GM13976 (cell line): ENCODE measurements at regions not wholly inside any gene's neighbourhood (a gene's known extent, or its start where the extent isn't known, plus 50 kb on each side); places are given as distances from the start of the nearest gene placed in this dataset.

Experiments used
- DNase-seq: peaks from one replicate; pipeline ENCODE4 v3.0.0; 2012; ENCODE audit warnings: low spot score
- CTCF ChIP-seq: IDR thresholded peaks from 2 replicates; pipeline ENCODE4 v1.5.1; 2012; ENCODE audit warnings: borderline replicate concordance, mild to moderate bottlenecking; ENCODE audit not compliant: insufficient read depth; ENCODE audit errors: extremely low read depth, missing control alignments, control extremely low read depth
- in situ Hi-C: fragments of 300-500 bp; cut with MboI; formaldehyde crosslinking; loops from one replicate; pipeline ENCODE4 v1.12.0; 2022; ENCODE audit warnings: low sequenced_read_pairs, mixed read lengths, inconsistent platforms; ENCODE audit not compliant: unreplicated experiment

- no peak for DNase-seq
- in situ Hi-C loops: no loop called here
- TF ChIP-seq CTCF: no peak
Observed at GRCh38 chr18:77711096-77711495, 461.4 kb downstream of the GALR1 start.

GRCh38 chr18:77714716-77715115, 465.1 kb downstream of the GALR1 start:
- in situ Hi-C loops: no loop called here
- DNase-seq: no peak
- TF ChIP-seq CTCF: no peak

GRCh38 chr18:77716282-77716681, 466.6 kb downstream of the GALR1 start:
- in situ Hi-C loops: no loop called here
- no peak for TF ChIP-seq CTCF
- DNase-seq: no peak

GRCh38 chr18:77733292-77733903, 483.8 kb downstream of the GALR1 start:
- DNase-seq: no peak
- in situ Hi-C loops: no loop called here
- no peak for TF ChIP-seq CTCF

- no peak for TF ChIP-seq CTCF
Observed at GRCh38 chr18:77736842-77737241, 487.2 kb downstream of the GALR1 start.

GRCh38 chr18:77737405-77737804, 487.8 kb downstream of the GALR1 start:
- no peak for DNase-seq
- no peak for TF ChIP-seq CTCF
- in situ Hi-C loops: no loop called here

More at GRCh38 chr18:77736842-77737241, 487.2 kb downstream of the GALR1 start:
- in situ Hi-C loops: no loop called here
- DNase-seq: no peak
